ENCODE measurements at regions not wholly inside any gene's neighbourhood (a gene's known extent, or its start where the extent isn't known, plus 50 kb on each side); places are given as distances from the start of the nearest gene placed in this dataset.

GRCh38 chr4:56106180-56107147 lies 157.7 kb downstream of the CEP135 start:
- DNase-seq (ENCODE audit: extremely low spot score, insufficient read length, low read depth) = no peak
- no peak for FAIRE-seq

GRCh38 chr4:56104188-56104587 lies 155.4 kb downstream of the CEP135 start:
- no peak for FAIRE-seq
- DNase-seq (ENCODE audit: extremely low spot score, insufficient read length, low read depth) = no peak

GRCh38 chr4:56102601-56103000 lies 153.9 kb downstream of the CEP135 start:
- FAIRE-seq (no peak), DNase-seq (ENCODE audit: extremely low spot score, insufficient read length, low read depth) (no peak)

GRCh38 chr4:56099378-56099786 lies 150.6 kb downstream of the CEP135 start:
- FAIRE-seq = no peak
- no peak for DNase-seq (ENCODE audit: extremely low spot score, insufficient read length, low read depth)

- DNase-seq (ENCODE audit: extremely low spot score, insufficient read length, low read depth) = no peak
- FAIRE-seq = no peak
These were observed 144.8 kb downstream of the CEP135 start for GRCh38 chr4:56093576-56093975.

GRCh38 chr4:56092540-56092939 lies 143.8 kb downstream of the CEP135 start:
- no peak for FAIRE-seq
- DNase-seq (ENCODE audit: extremely low spot score, insufficient read length, low read depth) = no peak

GRCh38 chr4:56086561-56086960 lies 137.8 kb downstream of the CEP135 start:
- no peak for DNase-seq (ENCODE audit: extremely low spot score, insufficient read length, low read depth)
- no peak for FAIRE-seq

GRCh38 chr4:56086073-56086541 lies 137.4 kb downstream of the CEP135 start:
- no peak for FAIRE-seq
- DNase-seq (ENCODE audit: extremely low spot score, insufficient read length, low read depth) = no peak

GRCh38 chr4:56085275-56085674 lies 136.5 kb downstream of the CEP135 start:
- DNase-seq (ENCODE audit: extremely low spot score, insufficient read length, low read depth) = no peak
- no peak for FAIRE-seq

- no peak for FAIRE-seq
- no peak for DNase-seq (ENCODE audit: extremely low spot score, insufficient read length, low read depth)
These were observed 136.1 kb downstream of the CEP135 start for GRCh38 chr4:56084851-56085250.

Data from GM18507 (cell line).